GM12873 (cell line): ENCODE measurements at regions not wholly inside any gene's neighbourhood (a gene's known extent, or its start where the extent isn't known, plus 50 kb on each side); places are given as distances from the start of the nearest gene placed in this dataset.

Experiments
- CTCF ChIP-seq: IDR thresholded peaks from 2 replicates; pipeline ENCODE4 v1.5.1; 2012; ENCODE audit warnings: low read depth, mild to moderate bottlenecking, moderate library complexity, low read length, control low read depth; ENCODE audit not compliant: insufficient read depth; ENCODE audit errors: missing control alignments

- TF ChIP-seq CTCF, result no peak
Measured at GRCh38 chr2:160564591-160564990, 71.0 kb upstream of the RBMS1 start.

GRCh38 chr2:160565099-160565845 is 71.7 kb upstream of the RBMS1 start:
- TF ChIP-seq CTCF, result no peak

GRCh38 chr2:160566717-160567116 is 73.1 kb upstream of the RBMS1 start:
- TF ChIP-seq CTCF, result no peak

- no peak for TF ChIP-seq CTCF
Measured at GRCh38 chr2:160568856-160569255, 75.2 kb upstream of the RBMS1 start.

GRCh38 chr2:160570376-160570775 is 76.8 kb upstream of the RBMS1 start:
- TF ChIP-seq CTCF, result no peak

GRCh38 chr2:160574468-160575140 is 81.0 kb upstream of the RBMS1 start:
- TF ChIP-seq CTCF, result no peak

- TF ChIP-seq CTCF, result no peak
Measured at GRCh38 chr2:160575368-160575767, 81.8 kb upstream of the RBMS1 start.
